GM19452 (cell line): ENCODE measurements at regions not wholly inside any gene's neighbourhood (a gene's known extent, or its start where the extent isn't known, plus 50 kb on each side); places are given as distances from the start of the nearest gene placed in this dataset.
"Not testable (repeated sequence)": the region's sequence is repeated elsewhere in the genome, so short reads cannot be mapped to it uniquely, and the experiment has no call there.

ENCODE experiments used
- ATAC-seq: cut with Tn5 transposase; IDR thresholded peaks from one replicate; pipeline ENCODE4 v1.9.1; 2021; ENCODE audit not compliant: unreplicated experiment

DNA sequence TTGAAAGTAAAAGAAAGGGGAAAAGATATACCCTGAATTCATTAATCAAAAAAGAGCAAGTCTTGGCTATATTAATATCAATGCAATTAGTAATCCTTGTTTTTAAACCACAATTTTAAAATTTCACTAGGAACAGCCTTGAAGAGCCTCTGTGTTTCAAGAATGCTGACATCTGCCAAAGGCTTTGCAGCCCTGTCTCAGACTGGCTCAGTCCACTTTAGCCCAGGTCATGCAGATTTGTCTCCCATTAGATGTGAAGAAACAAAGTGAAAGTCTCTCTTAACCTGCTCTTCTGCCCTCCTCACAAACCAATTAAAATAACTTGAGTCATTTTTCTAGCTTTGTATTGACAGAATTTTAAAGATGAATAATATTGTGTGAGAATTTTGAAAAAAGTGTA, 102.7 kb upstream of the CARMIL1 start:
- no peak for ATAC-seq

DNA sequence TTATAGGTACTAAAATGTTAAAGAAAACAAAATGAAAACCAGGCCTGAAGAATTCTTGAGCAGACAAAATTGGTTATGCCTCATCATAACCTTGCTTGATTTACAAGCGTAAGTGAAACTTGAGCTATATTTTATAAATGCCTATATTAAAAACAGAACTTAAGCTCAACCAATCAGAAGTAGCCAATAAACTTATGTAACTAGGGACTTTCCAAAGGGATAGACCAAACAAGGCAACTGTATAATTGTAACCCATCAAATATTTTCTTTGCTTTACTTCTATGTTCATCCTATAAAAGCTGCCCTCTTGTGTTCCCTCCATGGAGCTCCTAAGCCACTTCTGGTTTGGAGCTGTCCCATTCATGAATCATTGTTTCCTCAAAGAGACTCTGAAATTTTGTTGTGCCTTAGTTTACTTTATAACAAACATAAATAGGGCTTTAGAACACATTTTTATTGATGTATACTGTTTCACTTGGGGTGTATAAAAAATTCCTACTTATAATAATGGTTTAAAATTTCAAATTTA, 101.6 kb upstream of the CARMIL1 start:
- no peak for ATAC-seq

DNA sequence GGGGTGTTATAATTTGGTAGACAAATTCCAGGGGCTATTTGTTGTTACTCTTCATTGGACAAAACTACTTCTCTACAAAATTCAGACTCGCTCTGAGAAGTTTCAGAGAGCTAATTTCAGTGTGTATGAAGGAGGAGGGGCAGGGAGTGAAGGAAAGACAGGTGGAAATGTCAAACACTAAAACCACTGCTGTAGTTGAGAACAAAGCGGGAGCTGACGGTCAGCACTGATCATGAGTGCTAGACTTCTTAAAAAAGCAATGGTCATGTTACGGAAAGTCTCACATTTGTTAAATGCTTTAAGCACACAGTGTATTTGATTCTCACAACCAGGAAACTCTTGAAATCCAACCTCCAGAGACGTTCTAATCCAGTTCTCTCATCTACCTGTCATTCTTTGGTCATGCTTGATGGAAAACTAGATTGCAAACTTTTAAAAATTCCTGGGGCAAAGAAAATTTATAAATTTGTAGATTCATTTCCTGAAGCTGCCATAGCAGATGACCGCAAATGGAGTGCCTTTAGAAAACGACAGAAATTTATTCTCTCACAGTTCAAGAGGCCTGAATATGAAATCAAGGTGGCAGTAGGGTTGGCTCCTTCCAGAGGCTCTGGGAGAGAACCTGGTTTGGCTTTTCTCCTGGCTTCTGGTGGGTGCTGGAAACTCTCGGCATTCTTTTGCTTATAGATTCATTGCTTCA, 100.7 kb upstream of the CARMIL1 start:
- ATAC-seq, result no peak

DNA sequence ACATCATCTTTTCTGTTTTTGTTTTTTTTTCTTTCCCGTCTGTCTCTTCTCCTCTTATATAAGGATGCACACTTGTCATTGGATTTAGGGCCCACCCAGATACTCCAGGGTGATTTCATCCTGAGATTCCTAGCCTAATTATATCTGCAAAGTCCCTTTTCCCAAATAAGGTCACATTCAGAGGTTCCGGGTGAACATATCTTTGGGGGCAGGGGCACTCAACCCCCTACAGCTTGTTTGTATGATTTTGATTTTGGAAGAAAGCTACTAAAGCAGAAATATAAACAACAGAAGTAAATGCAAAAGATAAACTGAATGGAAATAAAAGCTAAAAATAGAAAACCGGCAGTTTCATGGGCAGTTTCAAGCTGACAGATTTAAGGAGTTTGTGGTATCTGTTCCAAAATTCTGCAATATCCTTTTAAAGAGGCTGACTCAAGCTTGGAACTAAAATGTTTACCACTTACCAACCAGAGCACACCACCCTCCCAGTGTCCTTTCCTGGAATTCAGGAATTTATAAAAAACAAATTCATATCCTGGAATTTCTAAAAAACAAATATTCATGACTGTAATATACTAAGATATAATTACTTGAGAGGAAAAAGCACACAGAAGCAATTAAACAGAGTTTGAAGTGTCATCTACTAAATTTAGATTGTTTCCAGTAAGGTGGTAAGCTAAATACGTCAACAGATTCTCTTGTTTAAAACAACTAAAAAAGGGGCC, 100.0 kb upstream of the CARMIL1 start:
- no peak for ATAC-seq

DNA sequence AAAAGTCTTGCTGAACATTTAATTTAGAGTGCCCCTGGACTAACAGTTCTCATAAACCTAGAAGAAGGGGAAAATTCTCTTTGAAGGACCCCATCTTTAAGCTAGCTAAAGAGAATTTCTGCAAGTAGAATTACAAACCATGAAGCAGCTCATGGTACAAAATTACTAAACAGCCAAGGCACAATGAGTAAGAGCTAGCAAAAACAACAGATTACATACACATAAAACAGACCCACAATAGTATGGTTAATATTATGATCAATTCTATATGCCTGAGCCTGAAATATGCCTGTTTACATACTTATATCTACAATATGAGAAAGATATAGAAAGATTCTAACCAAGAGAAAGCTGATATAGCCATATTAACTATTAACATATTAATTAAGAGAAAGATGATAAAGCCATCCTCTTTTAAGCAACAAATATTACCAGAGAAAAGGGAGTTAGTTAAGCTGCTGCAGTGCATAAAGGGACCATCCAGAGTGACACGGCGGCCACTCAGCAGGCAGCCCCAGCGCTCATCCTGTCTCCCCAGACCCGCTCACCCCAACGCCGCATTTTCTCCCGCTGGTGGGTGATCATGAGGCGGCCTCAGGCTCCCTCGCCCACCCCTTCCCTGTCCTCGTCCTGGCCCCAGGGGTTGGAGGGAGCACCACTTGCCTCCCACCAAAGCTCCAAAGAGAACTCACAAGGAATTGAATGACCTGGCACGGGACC, 98.4 kb upstream of the CARMIL1 start:
- ATAC-seq, result no peak

DNA sequence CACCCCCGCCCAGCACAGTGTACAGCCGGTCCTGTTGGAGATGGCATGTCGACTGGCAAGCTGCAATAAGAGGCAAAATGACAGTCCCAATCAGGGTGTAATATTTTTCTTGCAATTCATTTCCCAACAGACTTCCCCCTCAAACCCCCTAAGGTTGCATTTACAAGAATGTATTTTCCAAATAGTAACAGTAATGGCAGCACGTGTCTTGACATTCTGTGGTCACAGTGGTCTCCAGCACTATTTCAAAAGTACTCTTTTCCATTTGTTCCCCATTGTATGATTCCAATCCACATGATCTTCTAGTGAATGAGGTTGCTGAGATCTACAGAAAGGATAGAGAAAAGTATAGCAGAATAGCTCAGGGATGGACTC, 97.8 kb upstream of the CARMIL1 start:
- ATAC-seq, result no peak

DNA sequence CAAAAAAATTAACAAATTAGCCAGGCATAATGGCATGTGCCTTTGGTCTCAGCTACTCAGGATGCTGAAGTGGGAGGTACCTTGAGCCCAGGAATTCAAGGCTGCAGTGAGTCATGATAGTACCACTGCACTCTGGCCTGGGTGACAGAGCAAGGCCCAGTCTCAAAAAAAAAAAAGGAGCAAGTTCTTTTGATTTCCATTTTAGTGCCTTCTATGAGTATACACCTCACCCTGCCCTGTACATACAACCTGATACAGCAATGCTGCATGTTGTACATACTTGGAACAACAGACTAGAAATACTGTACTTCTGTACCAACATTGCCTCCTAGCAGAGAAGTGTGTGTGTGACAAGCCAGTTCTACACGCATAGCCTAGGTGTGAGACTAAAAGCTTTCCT, 97.3 kb upstream of the CARMIL1 start:
- no peak for ATAC-seq

DNA sequence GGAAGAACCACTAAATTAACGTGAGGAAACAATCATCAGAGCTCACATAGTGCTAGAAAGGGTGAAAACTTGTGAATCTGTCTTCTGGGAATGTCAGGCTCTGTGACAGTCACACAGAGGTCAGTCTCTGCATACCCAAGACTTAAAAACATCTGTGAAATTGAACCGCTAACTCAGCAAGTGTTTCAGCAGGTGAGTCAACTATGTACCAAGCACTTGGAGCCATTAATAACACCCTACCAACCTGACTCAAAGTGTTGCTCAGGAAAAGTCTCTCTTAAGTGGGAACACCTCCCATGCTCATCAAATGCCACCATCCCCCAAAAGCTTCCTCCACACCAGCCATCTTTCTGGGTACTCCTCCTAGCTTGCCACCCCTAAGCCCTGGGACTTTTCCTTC, 92.3 kb upstream of the CARMIL1 start:
- no peak for ATAC-seq

DNA sequence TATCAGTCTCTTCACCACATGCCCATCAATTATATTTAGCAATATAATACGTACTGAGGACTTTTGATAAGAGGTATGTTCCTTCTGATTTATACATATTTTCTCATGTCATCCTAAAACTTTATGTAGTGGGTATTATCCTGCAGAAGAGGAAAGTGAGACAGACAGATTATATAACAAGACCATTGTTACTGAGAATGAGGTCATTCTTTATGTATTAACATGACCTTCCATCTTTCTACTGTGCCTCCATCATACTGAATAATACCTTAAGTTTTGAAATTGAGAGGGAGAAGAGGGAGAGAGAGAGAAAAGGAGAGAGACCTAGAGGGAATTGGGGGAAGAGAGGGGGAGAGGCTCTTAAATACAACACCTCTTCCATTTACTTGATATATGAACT, 90.9 kb upstream of the CARMIL1 start:
- ATAC-seq, result no peak

DNA sequence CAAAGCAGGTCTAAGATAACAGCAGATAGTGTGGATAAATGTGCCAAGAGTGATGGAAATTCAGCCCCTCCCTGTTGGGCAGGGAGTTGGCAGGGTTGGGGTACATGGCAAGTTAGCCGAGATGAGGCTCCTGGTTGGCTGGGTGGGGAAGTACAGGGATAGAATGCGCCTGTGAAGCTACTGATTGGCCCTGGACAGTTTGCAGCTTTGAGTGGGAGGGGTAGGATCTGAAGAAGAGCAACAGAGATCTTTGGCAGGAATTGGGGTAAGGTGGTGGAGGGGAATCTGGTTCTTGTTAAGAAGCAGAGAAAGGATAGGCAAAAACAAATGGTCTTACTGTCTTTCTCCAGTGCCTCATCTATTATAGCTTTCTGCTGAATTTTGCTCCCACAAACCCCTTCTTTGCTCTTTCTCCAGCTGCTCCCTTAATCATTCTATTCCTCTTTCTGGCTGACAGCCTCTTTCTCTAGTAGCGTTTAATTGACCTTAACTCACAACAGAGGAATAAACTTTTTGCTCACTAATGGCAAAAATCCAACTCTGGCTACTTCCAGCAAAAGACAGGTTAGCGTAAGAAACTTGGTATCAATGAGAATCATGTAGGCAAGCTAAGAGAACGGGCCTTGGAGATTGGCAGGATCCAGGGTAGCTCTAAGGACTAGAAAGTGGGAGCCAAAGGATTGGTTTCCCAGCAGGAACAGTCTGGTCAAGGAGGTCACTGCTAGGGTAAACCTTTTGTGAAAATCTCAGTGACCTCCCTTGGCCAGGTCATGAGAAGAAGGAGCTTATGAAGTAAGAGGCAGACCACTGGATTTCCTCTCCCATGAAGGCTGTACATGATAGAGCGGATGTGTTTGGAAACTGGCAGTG, 86.3 kb upstream of the CARMIL1 start:
- ATAC-seq, result no peak

DNA sequence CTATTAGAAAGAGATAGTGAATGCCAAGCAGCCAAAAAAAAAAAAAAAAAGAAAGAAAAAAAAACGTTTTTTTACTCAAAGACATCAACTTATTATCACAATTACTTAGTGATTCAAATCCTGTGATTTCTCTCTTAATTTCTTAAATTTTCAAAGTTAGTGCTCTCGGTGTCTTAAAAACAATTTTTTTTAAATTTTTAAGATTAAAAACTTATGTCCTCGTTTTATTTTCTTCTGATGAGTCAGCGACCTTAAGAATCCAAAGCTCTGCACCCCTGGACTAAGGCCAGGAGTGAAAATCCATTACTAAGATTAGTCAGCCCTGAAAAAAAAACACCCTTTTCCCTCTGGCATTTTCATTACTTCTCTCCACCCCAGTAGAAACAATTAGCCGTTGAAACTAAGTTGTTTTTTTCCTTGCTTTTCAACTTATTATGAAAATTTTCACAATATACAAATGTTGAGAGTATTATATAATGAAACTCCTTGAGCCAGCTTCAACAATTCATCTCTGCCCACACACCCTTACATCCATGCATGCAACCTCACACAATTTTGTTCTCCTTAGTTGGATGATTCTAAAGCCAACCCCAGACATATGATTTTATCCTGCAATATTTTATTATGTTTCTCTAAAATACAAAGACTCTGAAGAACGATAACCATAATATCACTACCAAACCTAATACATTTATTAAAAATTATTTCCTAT, 85.6 kb upstream of the CARMIL1 start:
- no peak for ATAC-seq

DNA sequence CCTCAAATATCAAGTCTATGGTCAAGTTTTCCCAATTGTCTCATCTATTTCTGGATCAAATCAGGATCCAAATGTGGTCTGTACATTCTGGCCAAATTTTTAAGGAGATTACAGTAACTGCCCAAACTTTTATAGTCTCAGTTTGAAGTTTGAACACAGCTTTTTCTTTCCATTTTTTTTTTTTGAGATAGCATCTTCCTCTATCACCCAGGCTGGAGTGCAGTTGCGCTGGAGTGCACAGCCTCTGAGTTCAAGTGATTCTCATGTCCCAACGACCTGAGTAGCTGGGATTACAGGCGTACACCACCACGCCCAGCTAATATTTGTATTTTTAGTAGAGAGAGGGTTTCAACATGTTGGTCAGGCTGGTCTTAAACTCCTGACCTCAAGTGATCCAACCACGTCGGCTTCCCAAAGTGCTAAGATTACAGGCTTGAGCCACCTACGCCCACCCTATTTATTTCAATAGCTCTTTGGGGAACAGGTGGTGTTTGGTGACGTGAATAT, 84.9 kb upstream of the CARMIL1 start:
- ATAC-seq, result no peak

DNA sequence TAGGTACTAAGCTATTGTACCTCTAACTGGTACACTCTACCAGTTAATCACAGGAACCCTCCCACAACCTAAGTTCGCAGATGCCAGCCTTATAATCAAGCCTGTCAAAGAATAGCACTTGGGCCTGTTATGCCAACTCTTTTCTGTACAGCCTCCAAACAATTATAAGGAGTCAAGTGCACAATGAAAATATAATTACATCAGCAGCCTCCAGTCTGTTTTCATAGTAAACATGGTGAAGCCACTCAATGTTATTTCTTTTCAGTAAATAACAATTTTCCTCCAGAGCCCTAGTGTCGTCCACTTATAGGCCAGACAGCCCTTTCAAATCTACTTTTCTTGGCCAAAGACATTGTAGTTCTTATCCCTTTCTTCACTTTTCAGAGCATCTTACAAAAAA, 82.7 kb upstream of the CARMIL1 start:
- no peak for ATAC-seq

DNA sequence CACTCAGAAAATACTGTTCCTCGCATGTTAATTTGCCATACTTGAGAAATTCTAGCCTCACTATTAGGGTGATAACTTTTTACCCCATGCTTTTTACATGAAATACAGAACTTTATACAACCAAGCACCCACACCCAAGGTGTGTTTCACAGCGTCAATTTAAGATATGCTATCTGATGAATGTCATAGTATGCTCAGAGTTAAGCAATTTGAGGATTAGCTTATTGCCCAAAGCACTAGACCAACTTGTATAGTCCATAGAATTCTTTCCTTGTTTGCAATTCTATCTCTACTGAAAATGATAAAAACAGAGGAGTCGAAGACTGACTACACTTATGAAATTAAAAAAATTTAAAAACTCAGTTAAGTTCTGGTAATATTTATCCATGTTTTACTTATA, 82.1 kb upstream of the CARMIL1 start:
- no peak for ATAC-seq

DNA sequence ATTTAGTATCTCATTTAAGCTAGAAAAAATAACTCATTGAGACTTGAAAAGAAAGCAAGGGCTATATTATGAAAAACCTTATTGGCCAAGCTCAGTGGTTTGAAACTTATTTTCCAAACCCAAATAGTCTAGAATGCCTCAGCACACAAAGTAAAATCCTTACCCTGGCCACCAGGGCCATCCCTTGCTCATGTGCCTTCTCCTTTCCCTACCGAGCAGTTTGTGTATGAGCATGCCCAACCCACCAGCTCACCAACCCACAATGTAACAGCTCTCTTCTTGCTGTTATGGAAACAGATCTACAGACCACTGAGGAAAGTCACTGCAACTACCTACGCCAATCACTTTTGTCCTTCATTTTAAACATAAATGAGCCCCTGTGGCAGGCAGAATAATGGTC, 79.6 kb upstream of the CARMIL1 start:
- no peak for ATAC-seq

DNA sequence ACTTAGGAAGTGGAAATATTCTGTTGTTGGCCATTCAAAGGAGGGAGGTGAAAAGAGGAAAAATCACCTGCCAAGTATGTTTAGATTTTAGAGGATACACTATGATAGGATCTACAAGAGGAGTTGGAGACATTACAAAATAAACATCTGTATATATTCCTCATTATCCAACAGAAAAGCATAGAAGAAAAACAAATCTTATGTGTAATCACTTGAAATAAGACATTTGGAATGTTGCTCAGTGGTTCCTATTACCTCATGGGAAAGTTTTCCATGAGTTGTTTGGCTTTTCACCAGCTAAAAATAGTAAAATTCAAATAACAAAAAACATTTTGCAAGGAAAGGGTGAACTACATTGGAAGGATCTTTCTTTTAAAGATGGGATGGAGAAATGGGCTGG, 76.7 kb upstream of the CARMIL1 start:
- no peak for ATAC-seq

DNA sequence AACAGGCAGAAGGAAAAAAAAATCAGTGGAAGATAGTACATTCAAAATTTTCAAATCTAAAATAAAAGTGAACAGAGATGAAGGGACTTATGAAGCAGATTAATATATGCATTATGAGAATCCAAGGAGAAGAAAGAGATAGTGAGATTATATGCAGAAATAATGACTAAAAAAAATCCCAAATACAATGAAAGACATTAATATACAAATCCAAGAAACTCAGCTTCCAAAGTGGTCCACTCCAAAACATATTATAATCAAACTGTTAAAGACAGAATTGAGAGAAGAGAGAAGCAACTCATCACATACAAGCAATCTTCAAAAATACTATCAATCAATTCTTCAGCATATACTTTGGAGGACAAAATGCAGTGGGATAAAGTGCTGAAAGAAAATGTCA, 73.5 kb upstream of the CARMIL1 start:
- no peak for ATAC-seq

DNA sequence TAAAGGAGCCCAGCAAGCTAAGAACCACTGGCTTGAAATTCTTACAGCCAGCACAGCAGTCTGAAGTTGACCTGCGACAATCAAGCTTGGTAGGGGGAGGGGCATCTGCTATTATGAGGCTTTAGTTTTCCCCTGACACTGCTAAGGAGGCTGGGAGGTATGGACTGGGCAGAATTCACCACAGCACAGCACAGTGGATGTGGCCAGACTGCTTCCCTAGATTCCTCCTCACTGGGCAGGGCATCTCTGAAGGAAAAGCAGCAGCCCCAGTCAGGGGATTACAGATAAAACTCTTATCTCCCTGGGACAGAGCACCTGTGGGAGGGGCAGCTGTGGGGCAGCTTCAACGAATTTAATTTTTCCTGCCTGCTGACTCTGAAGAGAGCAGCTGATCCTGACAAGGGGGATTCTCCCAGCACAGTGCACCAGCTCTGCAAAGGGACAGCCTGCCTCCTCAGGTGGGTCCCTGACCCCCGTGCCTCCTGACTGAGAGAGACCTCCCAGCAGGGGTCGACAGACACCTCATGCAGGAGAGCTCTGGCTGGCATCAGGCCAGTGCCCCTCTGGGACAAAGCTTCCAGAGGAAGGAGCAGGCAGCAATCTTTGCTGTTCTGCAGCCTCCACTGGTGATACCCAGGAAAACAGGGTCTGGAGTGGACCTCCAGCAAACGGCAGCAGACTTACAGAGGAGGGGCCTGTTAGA, 71.6 kb upstream of the CARMIL1 start:
- ATAC-seq, result not testable (repeated sequence)

DNA sequence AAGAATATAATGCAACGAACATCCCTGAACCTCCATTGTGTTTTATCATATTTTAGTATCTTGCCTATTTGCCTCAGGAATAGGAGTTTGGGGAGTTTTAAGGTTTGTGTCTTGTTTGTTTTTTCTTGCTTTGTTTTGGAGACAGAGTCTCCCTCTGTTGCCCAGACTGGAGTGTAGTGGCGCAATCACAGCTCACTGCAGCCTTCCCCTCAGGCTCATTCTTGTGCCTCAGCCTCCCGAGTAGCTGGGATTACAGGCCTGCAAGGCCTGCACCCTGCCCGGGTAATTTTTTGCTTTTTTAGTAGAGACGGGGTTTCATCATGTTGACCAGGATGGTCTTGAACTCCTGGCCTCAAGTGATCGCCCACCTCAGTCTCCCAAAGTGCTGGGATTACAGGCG, 63.3 kb upstream of the CARMIL1 start:
- no peak for ATAC-seq

DNA sequence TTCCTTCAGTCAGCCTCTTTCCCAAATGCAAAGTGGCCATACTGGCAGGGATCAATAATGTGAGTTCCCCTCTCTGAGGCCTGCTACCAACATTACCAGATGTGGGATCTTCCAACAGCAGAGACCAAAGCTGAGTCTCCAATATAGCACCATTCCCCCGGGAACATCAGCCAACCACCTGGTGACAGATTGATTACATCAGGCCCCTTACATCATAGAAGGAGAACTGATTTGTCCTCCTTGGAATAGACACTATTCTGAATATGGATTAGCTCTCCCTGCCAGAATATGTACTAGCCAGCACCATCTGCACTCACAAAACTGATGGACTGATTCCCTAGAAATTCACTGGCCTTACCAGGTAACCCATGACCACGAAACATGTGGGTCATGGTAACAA, 61.9 kb upstream of the CARMIL1 start:
- ATAC-seq, result no peak
